DMS 273 (cell line): ENCODE measurements at regions not wholly inside any gene's neighbourhood (a gene's known extent, or its start where the extent isn't known, plus 50 kb on each side); places are given as distances from the start of the nearest gene placed in this dataset.

Experiments
- DNase-seq: peaks from one replicate; lab custom pipeline; 2025; ENCODE audit not compliant: unreplicated experiment; lab: John Stamatoyannopoulos, UW

GRCh38 chr6:128676456-128676855, 156.1 kb upstream of the PTPRK start:
- DNase-seq, result no peak

DNA sequence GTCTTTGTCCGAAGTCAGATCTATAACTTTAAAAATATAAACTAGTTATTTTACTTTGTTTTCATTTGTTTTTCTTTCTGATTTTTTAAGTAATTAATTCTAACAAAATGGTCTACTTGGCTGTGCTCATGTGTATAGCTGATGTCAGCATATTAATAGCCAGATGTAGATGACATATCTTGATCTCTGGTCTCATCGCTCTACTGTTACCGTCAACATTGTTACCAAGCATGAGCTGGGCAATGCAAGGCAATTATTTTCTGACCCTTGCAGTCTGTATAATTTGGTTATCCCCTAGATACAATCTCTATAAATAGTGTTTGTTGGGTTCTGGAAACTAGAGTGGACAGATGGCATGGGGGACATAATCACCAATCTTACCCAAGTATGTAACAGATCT, 151.6 kb upstream of the PTPRK start:
- peak; percentile 74 for DNase-seq

- no peak for DNase-seq
Observed at GRCh38 chr6:128667339-128667858, 147.0 kb upstream of the PTPRK start.

- DNase-seq, result no peak
Observed at GRCh38 chr6:128666405-128666804, 146.0 kb upstream of the PTPRK start.

GRCh38 chr6:128663238-128663637, 142.8 kb upstream of the PTPRK start:
- no peak for DNase-seq

DNA sequence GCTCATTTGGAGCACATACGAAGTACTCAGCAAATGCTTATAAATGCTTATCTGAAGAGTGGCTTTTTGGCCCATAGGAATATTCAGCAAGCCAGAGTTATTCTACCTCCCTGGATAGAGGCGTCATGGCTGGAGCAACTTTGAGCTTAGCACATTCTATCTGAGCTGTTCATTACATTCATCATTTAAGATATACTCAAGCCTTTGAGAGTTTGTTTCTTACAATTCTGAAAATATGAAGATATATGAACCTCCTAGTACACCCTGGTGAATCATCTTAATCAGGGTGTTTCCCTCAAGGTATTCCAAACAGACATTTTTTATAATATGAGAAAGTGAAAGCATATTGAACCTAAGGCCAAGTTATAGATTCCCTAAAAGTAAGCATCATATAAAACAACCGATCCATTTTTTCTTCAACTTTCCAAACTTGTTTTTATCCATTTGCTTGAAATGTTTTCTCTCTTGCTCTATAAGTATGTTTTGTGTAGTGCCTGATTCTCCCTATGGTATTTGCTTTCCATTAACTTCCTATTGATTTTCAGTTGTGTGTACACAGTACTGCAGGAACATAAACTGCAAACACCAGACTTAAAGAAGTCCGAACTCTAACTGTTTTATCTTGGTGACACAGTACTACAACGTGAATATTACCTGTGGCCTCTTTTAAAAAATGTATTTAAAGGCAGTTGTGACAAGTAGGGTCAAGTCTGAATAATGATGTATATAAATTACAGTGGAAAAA, 139.7 kb upstream of the PTPRK start:
- no peak for DNase-seq

GRCh38 chr6:128659276-128659675, 138.9 kb upstream of the PTPRK start:
- no peak for DNase-seq

GRCh38 chr6:128657181-128657580, 136.8 kb upstream of the PTPRK start:
- DNase-seq, result no peak

DNA sequence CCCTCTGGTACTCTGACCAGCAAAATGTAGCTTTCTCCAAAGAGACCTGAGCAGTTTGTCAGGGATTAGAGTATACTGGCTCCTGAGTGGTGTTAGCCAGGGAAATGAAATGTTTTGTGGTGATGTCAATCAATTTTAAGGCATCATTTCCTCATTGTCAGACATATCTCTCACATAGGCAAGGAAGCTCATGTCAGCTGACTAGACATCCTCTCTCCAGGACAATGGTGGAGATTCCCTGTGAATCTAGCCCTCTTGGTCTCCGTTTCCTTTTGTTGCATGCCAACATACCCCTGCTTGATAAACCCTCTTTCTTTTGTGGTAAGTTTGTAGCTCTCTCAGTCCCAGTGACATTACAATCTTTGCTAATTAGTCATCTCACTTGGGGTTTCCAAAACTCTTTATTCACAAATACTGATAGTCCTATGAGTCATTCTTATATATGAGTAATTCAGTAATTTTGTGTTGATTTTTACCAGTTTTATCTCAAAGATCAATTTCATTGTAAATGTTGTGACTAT, 135.6 kb upstream of the PTPRK start:
- no peak for DNase-seq

DNA sequence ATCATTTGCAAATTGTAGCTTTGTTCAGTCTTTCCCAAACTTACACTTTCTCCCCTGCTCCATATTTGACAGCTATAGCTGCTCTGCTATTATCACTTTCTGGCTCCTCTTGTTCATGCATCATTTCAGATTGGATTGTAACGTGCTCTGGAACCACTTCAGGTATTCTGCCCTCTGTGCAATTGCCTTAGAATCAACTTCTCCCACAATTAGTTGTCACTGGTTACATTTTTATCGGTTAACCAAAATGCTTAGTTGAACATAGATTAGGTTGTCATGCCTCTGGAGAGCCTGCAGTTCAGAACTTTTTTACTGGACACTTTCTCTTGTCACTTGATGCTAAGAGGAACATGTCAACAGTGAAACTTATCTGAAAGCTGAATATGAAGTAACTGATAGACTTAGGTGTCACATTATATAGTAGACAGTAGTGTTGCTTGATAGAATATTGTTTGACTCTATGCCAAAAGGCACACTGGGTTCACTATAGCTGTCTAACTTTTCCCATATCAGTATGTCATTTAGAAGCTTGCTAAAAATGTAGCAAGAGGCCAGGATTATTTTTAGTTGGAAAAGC, 127.7 kb upstream of the PTPRK start:
- no peak for DNase-seq

DNA sequence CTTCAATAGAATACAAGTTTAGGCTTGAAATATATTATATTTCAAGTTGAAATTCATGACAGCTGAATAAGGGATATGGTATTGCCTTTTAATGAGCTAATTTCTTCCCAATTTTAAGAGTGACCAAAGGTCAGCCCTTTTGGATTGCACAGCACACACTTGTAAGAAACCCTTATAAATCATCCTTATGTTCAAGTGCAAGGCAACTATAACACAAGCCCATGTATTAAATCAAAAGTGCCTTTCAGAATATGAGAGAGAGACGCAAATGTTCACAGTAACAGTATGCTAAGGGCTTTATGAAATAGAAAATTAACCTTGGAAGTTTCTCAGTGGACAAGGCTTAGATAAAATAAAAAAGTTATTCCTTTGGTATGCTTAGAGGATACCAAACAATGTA, 121.7 kb upstream of the PTPRK start:
- no peak for DNase-seq

DNA sequence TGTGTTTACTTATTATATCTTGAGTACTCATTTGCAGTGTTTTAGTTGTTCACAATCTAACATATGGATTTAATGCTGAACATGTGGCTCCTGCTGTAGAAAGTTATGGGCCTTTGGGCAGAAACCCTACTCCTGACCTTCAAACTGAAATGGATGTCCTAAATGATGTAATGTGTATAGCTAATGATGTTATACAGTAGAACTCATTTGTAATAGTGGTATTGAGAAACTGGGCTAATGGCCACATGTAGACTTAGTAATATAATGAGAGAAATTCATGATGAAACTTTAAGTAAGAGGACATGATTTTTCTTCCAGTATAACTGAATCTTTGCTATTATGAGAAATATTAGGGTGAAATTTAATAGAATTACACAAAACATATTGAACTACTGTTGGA, 121.3 kb upstream of the PTPRK start:
- no peak for DNase-seq

DNA sequence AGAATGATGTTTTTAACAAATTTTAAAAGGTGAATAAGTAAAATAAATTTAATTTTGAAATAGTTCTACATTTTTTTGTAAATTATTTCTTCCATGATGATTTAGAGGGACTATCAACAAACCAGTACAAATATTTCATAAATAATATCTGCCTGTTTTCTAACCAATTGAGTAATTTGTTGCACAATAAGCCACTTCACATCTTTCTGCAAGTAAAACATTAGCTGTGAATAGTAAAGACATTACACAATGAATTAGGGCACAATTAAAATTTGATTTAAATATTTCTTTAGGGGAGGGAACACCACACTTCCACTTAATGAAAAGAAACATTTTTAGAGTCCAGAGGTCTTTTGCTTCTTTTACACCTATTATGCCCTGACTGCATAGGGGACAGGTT, 118.4 kb upstream of the PTPRK start:
- no peak for DNase-seq

- DNase-seq, result no peak
Observed at GRCh38 chr6:128635219-128635618, 114.8 kb upstream of the PTPRK start.

GRCh38 chr6:128632131-128632530, 111.7 kb upstream of the PTPRK start:
- no peak for DNase-seq

GRCh38 chr6:128631031-128631430, 110.6 kb upstream of the PTPRK start:
- DNase-seq, result no peak

DNA sequence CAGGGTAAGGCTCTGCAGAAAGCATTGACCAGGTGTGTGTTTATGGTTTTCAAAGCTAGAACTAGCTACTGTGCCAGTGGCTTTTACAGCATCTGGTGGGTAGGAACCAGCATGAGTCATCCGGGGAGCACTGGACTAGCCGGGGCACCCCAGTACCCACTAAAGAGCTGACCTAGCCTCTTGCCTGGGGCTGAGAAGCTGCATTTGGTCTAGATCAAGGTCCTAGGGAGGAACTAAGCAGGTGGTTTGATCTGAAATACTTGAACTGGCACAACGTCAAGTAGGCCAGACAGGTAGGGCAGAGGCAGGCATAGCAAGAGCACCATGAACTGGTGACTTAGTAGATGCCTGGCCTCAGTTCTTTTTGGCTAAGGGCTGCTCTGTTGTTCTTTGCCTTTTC, 109.8 kb upstream of the PTPRK start:
- DNase-seq, result no peak

- no peak for DNase-seq
Observed at GRCh38 chr6:128617285-128617684, 96.9 kb upstream of the PTPRK start.

GRCh38 chr6:128616342-128616741, 95.9 kb upstream of the PTPRK start:
- no peak for DNase-seq

DNA sequence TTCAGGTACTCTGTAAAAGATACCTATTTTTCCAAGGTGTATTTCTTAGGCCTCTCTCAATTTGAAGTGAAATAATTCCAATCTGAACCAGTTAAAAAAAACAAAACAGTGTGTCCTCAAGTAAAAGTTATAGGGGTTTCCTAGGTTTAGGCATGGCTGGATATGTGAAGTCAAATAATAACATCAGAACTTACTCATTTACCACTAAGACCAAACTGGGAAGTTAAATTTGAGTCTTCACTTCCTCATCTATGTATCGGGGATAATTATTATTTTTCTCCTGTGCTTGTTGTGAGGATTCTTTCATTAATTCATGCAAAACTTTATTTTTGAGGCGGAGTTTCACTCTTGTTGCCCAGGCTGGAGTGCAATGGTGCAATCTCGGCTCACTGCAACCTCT, 86.2 kb upstream of the PTPRK start:
- DNase-seq, result no peak

DNA sequence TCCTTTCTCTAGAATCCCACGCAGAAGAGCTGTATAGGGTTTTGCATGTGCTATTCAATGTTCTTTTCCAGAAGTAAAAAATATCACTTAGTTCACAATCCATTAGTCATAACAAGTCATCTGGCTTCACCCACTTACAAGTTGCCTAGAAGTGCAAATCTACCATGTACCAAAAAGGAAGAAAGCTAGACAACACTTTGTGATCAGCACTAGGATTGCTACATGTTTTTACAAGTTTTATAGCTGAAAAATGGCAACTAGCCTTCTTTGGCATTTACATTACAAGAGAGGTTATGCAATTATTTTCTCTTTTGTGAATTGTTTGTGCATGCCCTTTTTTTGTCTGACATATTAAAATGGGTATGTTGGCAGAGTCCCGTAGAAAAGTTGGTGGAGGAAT, 85.6 kb upstream of the PTPRK start:
- no peak for DNase-seq

DNA sequence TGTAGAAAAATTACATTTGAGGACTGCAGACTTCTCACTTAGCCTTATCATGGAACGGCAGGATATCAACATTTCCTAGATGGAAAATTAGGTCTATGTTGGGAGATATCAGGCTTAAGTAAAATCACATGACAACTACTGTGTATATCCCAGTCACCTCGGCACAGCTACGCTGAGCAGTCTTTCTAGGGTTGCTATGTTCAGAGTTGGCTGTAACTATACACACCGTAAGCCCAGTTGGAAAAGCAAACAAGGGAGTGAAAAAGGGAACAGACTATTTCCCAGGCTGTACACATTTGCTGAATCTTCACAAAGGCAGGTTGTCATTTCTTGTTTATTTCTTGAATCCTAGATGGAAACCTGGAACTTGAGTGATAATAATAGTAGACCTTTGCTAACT, 80.7 kb upstream of the PTPRK start:
- DNase-seq, result peak; percentile 19
